DMS53 (cell line): ENCODE measurements at regions not wholly inside any gene's neighbourhood (a gene's known extent, or its start where the extent isn't known, plus 50 kb on each side); places are given as distances from the start of the nearest gene placed in this dataset.
"Not testable (repeated sequence)": the region's sequence is repeated elsewhere in the genome, so short reads cannot be mapped to it uniquely, and the experiment has no call there.

ENCODE experiments used
- DNase-seq: peaks from one replicate; lab custom pipeline; 2025; lab: John Stamatoyannopoulos, UW

DNA sequence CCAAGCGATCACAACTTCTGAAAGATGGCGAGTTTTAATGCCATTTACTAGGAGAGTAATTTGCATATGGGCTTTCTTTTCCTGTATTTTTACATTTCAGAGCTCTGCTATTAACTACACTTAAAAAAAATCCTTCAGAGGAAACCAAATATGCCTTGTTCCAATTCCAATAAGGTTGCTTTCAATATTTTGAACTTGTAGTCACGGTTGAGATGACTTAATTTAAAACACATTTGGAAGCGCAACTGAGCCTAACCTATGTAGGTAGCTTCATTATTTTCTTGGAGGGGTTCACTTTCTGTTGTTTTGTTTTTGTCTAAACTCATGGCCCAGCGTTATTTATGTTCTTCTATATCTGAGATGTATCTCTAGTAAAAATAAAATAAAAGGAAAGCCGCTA is 93.4 kb downstream of the BLID start:
- DNase-seq, result no peak

DNA sequence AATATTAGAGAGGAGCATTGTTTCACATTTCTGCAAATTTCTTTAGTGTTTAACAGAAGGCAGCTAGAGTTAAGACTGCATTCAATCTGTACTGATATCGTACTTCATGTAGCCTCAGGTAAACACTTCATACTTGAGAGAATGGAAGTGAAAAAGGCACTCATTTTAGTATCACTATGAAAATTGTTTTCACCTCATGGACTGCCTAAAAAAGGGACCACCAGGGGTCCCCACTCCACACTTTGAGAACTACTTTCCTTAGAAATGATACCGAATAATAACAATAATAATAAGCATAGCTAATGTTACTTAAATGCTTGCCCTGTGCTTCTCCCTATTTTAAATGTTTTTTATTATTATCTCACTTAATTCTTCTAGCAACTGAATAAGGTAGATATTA is 95.1 kb downstream of the BLID start:
- DNase-seq, result no peak

DNA sequence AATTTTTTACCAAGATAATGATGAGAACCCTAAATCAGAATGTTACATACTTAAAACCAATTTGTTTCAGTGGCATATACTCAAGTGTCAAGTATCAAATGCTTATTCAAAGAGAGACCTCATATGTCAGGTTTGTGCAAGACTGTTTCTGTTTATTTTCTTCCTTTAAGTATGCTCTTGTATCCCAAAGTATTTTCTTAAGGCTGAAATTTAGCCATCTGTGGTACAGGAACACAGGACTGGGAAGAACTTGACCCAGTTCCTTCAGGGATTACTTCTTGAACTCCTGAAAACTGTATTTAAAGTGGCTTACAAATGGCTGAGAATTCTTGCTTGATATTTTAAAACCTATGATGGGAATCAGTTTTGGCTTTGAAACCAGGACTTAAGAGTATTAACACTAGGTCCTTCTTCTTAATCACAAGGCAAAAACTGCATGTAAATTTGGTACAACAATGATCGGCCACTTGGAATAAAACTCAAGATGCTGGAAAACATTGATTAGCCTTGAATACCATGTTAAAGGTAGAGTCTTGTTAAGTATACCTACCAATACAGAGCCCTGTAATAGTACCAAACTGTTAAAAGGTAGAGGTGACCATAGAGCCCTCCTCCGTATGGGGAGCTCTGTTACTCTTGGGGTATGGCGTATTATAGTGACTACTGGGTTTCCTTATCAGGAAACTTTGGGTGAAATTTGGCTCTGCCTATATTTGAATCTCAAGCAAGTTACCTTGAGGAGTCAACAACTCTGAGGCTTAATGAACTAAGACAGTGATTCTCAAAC is 95.9 kb downstream of the BLID start:
- no peak for DNase-seq

DNA sequence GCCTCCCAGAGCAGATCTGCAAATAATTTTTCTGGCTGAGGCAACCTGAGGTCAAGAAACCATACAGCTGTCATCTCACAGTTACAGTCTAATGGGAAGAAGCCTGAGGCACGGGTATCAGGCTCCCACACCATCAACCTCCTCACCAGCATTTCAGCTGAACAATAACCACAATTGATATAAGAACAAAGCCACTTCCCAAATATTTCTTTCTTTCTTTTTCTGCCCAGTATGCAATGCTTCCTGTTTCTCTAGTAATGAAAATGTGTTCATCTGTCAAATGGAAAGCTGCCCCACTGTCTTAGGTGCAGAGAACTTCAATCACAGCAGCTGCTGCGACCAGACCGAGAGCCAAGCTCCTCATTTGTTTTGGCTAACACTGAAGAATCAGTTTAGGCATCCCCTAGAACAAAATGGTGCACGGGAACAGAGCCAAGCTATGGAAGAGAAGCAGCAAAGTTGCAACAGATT is 108.4 kb downstream of the BLID start:
- DNase-seq, result no peak

DNA sequence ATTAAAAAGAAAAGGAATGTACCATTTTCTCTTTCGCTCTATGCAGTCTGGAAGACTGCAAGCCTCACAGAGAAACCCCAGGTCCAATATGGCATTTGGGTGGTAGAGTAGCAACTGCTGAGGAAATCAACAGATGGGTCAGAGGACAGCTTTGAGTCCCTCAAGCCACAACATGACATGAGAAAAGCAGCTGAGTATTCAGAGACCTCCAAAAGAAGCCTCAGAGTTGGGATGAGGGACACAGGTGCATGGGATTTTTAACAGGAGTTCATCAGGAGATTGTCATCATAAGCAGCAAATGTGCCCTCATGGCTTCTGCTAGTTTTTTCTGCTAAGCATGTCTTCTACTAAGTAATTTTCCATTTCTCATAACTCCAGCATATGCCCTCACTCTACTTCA is 111.6 kb downstream of the BLID start:
- DNase-seq, result no peak

DNA sequence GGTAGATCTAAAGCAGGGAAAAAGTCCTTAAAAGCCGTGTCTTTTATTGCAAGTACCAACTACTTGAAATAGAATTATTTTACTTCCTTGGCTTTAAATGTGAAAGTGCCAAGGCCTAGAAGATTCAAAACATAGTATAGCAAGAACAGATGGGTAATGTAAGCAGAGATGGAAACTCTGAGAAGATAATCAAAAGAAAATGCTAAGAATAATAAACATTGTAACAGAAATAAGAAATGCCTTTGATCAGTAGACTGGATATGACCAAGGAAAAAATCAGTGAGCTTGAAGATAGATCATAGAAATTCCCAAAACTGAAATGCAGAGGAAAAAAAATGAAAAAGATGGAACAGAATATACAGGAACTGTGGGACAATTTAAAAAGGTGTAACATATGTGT is 113.1 kb downstream of the BLID start:
- DNase-seq, result no peak

DNA sequence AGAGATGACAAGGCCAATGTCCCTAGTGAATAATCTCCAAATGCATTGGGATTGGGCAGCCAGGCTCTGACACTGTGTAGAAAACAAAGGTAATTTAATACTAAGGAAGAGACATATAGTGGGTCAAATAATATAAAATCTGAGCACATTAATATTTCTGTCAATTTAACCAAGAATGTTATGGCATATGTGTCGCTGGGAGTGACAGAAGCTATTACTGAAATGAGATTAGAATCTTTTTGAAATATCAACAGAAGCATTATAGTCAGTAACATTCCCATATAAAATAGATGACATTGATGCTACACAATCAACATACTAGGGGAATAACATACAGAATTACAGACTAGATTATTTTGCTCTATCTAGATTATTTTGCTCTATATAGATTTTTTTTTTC is 114.0 kb downstream of the BLID start:
- DNase-seq, result no peak

DNA sequence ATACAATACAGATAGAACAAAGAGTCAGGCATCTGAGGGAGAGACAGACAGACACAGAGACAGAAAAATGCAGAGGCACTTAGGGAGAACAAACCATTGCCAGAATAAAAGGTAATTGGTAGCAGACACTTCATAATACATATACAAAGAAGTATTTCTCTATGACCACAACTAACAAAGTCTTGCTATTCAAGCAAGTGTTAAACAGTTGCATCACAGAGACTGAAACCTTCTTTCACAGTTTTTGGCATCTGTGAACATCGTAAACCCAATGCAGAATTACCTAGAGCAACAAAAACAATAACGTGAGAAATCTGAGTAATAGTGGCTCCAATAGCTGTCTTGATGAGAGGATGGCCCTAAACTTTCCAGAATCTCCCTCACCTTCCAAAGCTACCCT is 116.4 kb downstream of the BLID start:
- no peak for DNase-seq

DNA sequence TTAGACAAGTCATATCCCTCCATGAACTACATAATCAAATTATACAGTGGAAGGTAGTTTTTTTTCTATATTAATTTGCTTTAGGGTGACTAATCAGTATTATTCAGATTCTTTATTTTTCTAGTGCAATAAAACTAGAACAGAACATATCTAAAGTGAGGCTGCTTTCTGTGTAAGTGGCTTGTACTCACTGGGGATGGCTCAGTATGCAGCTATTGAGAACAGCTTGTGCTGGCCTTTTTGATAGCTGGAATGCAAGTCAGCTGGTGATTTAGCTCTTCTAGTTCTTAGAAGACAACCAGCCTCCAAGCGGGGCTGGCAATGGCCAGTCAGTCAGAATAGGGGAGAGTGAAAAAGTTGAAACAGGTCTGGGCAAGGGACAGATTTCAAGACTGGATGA is 119.4 kb downstream of the BLID start:
- no peak for DNase-seq

DNA sequence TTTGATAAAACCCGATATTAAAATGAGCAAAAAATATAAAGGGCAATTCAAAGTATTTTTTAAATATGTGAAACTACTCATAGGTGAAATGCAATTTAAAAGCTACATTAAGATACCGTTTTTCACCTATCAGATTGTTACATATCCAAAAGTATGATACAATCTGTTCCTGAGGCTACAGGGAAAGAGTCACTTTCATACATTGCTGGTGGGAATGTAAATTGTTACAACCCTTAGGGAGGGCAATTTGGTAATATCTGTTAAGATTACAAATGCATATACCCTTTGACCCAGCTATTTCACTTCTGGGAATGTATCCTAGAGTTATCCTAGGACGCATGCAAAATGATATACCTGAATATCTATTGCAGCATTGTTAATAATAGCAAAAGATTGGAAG is 132.1 kb downstream of the BLID start:
- no peak for DNase-seq

DNA sequence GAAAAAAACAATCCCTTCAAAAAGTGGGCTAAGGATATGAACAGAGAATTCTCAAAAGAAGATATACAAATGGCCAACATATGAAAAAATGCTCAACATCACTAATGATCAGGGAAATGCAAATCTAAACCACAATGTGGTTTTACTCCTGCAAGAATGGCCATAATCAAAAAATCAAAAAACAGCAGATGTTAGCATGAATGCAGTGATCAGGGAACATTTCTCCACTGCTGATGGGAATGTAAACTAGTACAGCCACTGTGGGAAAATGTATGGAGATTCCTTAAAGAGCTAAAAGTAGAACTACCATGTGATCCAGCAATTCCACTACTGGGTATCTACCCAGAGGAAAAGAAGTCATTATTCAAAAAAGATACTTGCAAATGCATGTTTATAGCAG is 138.1 kb downstream of the BLID start:
- not testable (repeated sequence) for DNase-seq

DNA sequence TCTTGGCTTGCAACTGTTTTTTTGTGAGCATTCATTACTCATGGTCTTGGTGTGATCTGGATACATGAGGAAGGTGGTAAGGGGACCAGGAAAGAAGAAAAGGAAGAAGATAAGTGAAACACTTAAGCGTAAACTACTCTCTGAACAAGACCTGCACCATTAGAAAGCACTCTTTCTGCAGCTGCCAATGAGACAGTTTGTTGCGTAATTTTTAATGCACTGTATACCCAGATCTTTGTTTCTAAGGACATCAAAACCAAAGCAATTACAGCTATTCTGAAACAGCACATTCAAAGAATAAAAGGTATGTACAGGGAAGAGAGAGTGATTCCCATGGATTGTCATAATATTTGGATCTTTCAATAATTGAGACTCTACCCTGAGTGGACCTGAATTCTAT is 147.4 kb downstream of the BLID start:
- DNase-seq, result no peak

DNA sequence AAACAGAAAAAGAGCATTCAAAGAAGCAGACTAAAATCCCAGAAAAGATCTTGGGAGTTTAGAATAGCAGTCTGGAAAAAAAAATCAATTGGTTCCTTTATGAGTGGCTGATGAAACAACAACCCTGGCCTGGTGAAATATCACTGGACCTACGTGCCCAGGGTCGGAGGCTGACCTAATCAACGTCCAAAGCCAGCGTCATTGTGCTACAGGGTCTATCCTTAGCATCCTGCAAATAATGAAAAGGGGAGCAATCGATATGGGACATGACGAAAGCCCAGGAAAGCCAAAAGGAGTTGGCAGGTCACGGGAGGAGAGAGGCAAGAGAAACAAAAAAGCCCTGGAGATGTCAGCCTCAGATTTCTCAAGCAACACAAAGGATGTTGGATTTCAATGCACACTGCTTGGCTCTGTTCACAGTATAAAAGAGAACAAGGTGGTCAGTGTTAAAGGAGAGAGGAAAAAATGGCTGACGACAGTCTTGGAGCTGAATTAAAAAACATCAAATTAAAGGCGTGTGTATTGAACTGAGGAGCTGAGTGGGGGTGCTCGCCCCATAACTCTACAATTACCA is 148.8 kb downstream of the BLID start:
- no peak for DNase-seq

DNA sequence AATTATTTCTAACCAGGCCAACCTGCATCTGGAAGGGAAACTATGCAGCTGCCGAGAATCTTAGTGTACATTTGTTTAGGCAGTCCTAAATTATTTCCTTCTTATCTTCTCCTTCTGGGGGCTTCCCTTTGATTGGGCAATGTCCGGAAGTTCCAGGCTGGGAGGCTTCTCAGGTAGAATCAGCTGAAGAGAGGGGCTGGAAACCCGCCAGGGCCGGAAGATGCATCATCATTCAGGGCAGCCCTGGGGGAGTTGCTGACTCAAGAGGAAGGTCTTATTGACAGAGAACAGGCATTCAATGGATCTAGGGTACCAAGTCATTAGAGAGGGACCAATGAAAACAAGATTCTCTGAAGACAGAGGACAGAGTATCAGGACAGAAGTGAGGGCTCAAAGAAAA is 150.7 kb downstream of the BLID start:
- no peak for DNase-seq

DNA sequence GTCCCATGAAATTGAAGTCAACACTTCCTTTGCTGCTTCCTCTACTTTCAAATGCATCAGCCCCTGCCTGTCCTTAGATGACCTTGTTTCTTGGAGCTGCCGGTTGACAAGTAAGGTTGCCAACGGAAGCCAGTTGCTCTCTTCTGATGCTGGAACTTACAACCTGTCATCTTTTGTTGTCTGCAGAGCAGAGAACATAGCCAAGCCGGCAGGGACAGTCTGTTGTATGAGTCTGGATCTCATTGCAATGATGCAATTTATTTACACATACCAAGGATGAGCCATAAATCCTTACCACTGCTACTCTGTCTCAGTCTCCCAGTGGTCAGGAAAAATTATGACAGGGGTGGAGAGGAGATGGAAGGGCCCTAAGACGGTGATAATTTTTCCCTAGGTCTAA is 151.4 kb downstream of the BLID start:
- DNase-seq, result peak; percentile 11

DNA sequence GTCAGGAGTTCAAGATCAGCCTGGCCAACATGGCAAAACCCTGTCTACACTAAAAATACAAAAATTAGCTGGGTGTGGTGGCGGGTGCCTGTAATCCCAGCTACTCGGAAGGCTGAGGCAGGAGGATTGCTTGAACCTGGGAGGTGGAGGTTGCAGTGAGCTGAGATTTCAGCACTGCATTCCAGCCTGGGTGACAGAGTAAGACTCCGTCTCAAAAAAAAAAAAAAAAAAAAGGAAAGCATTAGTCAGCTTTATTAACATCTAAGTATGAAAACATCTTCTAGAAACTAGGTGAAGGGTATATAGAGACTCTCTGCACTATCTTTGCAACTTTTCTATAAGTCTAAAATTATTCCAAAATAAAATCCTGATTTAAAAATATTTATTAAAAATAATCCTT is 152.2 kb downstream of the BLID start:
- DNase-seq, result not testable (repeated sequence)

DNA sequence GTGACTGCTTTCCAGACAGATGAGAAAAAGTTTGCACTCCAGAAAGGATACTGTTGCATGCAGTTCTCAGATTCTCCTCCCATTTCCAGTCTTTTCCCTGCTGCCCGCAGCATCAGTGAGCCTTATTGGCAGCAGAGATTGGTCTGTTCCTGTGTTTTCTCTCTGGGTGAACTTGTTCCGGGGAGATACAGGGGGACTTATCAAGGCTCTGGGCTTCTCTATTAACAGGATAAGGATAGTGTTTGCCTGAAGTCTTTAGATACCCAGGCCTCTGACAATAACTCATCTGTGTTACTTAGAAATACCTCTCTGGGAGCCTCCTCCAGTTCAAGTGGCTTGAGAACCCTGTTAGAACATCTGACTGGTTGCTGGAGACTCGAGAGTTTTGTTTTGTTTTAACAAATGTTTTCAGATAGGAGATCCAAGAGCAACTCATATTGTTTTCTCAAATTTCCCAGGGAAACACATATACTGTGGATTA is 154.7 kb downstream of the BLID start:
- DNase-seq, result no peak

DNA sequence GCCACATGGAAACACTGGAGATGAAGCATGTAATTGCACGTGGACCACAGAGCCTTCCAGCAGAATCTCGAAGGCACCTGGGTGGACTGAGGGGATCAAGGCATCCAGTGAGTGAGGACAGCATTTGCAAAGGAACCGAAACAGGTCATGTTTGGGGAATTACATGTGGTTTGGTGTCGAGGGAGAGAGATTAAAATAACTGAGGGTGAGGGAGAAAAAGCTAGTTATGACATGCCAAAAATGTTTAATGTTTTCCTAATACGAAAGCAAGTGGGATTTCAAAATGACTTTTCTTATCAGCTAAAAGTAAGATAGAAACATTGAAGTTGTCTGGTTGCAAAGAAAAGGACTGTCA is 157.1 kb downstream of the BLID start:
- no peak for DNase-seq

DNA sequence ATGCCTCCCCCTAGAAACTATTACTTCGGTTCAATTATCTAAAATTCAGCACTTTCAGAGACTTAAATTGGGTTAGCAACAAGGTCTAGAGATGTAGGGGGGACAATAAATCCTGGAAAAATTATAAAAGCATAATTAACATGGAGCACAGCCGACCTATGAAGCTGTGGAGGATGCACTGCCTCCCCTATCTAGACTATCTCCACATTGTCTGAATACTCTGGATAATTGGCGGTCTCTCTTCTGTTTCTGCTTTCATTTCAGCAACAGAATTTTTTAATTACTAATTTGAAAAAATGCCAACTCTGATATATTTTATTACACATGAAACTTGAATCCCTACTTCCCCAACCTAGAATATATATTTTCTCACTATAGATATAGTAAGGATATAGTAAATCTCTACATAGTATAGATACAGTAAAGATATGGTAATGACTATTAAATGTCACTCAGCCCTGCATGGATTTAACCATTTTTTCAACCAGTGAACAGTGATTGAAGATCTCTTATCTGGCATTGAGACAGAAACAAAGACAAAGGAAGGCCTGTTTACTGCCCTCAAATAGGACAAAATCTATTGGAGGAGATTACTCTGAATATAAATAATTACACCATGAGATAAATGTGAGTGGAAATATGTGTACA is 157.6 kb downstream of the BLID start:
- DNase-seq, result no peak

DNA sequence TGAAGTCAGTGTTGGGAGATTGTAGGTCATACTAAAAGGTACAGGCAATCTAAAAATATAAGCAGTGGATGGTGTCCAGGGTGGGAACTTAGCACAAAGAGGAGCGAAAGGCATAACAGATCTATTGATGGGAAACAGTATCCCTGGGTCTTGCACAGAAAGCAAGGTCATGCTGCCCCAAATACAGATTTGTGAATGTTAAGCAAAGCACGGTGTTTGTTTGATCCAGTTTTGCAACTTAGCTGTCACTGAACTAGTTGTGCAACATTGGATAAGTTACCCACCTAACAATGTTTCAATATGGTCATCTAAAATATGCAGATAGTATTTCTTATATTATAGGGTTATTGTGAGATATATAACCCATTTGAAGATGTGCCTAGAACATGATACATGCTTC is 162.9 kb downstream of the BLID start:
- no peak for DNase-seq

DNA sequence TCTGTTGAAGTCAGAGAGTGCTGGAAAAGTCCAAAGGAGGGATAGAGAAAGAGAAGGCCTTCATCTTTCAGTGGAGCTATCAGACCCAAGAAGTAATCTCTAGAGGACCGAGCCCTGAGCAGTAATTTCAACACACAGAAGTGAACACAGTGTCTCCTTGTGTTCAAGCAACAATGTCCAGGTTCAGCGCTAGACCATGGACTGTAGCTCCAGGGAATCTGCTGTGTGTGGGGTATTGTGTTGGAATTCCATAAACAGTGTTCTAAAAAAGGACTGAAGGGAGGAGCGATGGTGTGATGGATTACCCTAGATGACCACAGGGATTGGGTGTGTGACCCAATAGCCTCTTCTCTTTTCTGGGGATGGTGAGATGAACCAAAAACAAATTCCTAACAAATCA is 165.9 kb downstream of the BLID start:
- DNase-seq, result no peak

DNA sequence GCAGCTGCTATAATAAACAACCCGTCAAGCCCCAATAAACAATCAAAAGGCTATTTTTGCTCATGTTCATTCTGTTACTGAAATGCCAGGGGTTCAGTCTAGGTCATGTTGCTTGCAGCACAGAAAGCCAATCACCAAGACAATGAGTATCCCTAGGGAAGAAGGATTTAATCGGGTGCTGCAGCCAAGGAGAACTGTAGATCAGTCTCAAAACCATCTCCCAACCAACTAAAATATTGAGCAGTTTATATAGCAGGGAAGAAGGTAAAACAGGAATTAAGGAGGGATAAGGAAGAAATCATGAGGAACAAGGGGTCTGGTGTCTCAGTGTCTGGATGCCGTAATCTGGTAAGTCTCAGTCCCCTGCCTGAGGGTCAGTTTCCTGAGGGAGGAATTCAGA is 169.5 kb downstream of the BLID start:
- DNase-seq, result no peak

DNA sequence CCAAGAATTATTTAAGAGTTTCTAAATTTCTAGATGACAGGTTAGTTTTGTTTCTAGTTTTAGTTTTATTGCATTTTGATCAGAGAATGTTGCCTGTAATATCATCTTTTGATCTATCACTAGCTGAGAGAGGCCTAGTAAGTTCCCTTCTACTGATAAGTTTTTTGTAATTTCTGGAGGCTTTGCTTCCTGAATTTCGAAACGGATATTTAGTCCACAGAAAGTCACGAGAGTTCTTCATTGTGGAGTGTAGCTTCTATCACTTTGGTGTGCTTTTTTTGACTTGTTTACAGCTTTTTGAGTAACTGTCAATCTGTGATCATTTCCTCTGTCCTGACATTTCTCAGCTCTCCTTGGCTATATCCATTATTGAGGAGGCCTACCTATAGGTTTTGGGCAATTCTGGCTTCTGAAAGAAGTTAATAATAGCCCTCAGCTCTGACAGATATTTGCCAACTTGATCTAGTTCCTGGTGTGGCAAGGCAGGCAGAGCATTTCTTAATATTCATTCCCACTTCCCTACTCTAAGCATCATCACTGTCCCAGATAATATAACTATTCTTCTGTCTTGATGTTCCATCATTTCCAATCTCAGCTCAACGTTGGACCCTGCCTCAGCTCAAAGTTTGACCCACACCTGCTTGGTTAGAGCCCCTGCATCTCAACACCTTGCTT is 171.3 kb downstream of the BLID start:
- no peak for DNase-seq
